Ascending aorta (tissue), 2 donors: ENCODE measurements at regions not wholly inside any gene's neighbourhood (a gene's known extent, or its start where the extent isn't known, plus 50 kb on each side); places are given as distances from the start of the nearest gene placed in this dataset.

Source experiments
- DNase-seq, 2 donors: peaks; one replicate each; pipeline ENCODE4 v3.0.0-alpha.2; 2019; ENCODE audit warnings: low spot score in 2 of 2
- H3K27ac ChIP-seq, 2 donors: fragments of 200-600 bp; sonication (generic); one replicate each; pipeline ENCODE4 v1.5.1; 2016 to 2017; ENCODE audit warnings: mild to moderate bottlenecking in 1 of 2
- H3K27me3 ChIP-seq: fragments of 200-600 bp; sonication (generic); one replicate; pipeline ENCODE4 v1.5.1; 2017
- H3K36me3 ChIP-seq, 2 donors: fragments of 200-600 bp; sonication (generic); one replicate each; pipeline ENCODE4 v1.5.1; 2016
- H3K4me1 ChIP-seq, 2 donors: fragments of 200-600 bp; sonication (generic); one replicate each; pipeline ENCODE4 v1.5.1; 2016 to 2017; ENCODE audit warnings: mild to moderate bottlenecking in 1 of 2
- H3K4me3 ChIP-seq, 2 donors: fragments of 200-600 bp; sonication (generic); one replicate each; pipeline ENCODE4 v1.5.1; 2016 to 2017; ENCODE audit warnings: mild to moderate bottlenecking in 1 of 2
- H3K9me3 ChIP-seq, 2 donors: fragments of 200-600 bp; sonication (generic); one replicate each; pipeline ENCODE4 v1.5.1; 2016
- intact Hi-C: fragments of 100-400 bp; cut with DNase I; formaldehyde crosslinking; loops from one replicate; pipeline ENCODE4 v1.15.1; 2023
- TF ChIP-seq, protein P1 (sequence below), 3 experiments: fragments of 200-600 bp in 2 of 3; fragments of 450-650 bp in 1 of 3; sonication (generic) in 2 of 3; IDR thresholded peaks; one replicate each; pipeline ENCODE4 v1.5.1; 2016 to 2019; ENCODE audit warnings: antibody characterized with exemption in 3 of 3, mild to moderate bottlenecking in 1 of 3, moderate library complexity in 1 of 3

DNA sequence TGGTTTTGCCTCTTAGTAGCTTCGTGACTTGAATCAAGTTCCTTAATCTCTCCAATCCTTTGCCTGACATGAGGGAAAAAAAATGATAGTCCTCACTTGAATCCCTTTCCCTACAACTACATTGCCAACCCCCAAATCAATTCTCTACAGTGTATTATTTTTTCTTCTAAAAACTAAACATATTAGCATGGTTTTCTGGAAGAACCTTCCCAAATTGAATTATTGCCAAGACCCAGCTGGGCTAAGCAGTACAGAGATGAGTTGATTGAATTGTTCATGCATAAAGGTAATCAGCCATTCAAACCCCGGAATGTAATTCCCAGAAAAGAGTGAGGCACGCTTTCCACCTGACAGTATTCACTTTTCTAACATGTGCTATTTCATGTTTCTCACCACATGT lies 155.6 kb upstream of the AGR3 start:
- Histone ChIP-seq H3K27ac (no peak overlapping the region), H3K9me3 (no peaks in the 10 kb centered on the region), H3K27me3 (no peaks in the 10 kb centered on the region), H3K4me3 (no peak overlapping the region), H3K36me3 (no peaks in the 10 kb centered on the region), H3K4me1 (peaks cover 0 to 7% of the 10 kb centered on the region in 2 donors)
- DNase-seq, result no peak
- intact Hi-C loops, result no loop called here
- TF ChIP-seq, protein P1, sequence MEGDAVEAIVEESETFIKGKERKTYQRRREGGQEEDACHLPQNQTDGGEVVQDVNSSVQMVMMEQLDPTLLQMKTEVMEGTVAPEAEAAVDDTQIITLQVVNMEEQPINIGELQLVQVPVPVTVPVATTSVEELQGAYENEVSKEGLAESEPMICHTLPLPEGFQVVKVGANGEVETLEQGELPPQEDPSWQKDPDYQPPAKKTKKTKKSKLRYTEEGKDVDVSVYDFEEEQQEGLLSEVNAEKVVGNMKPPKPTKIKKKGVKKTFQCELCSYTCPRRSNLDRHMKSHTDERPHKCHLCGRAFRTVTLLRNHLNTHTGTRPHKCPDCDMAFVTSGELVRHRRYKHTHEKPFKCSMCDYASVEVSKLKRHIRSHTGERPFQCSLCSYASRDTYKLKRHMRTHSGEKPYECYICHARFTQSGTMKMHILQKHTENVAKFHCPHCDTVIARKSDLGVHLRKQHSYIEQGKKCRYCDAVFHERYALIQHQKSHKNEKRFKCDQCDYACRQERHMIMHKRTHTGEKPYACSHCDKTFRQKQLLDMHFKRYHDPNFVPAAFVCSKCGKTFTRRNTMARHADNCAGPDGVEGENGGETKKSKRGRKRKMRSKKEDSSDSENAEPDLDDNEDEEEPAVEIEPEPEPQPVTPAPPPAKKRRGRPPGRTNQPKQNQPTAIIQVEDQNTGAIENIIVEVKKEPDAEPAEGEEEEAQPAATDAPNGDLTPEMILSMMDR (IDR thresholded peaks at IDR 0.05), result no peak

DNA sequence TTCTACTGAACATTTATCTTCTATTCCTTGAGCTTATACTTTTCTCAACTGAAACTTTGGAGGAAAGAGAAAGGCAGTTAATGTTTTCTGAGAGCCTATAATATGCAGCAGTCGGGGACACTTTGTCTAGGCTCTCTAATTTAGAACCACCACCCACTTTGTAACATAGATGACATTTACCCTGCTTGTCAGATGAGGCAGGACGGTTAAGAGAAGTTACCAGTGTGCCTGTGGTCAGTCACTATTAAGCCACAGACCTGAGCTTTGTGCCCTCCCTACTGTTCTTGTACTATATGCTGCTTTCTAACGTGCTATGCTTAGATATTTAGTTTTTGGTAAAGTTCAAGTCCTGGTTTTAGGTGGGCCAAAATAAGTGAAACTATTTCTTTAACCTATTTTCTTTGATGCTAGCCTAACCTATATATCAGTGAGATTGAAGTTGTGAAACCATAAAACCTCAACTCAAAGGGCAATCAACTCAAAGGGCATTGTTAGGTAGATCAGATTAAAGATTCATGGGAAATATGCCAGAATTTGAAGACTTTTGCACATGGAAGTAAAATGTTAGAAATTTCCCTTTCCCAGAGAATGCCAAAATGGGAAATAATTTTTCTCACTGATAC lies 156.5 kb upstream of the AGR3 start:
- Histone ChIP-seq H3K4me1 (peaks cover 0 to 7% of the 10 kb centered on the region in 2 donors), H3K4me3 (no peak overlapping the region), H3K36me3 (no peaks in the 10 kb centered on the region), H3K27ac (no peak overlapping the region), H3K27me3 (no peaks in the 10 kb centered on the region), H3K9me3 (no peaks in the 10 kb centered on the region)
- no peak for DNase-seq
- intact Hi-C loops, result no loop called here
- TF ChIP-seq, protein P1 (IDR thresholded peaks at IDR 0.05), result no peak

DNA sequence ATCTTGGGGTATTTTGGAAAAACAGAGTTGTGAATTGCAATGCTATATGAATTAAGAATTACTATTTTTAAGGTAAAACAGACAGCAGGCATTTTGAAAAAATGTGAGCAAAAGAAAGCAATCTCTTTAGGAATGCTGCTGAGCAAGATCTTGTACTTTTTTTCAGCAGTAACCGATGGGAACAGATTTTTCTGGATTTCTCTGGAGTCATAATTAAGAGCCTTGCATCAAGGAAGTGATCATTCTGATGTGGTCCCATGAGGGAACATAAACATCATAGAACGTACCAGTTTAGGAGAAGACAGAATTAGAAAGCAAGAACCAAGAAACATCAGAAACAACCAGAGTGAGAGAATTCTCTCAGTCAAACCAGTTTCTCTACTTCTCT lies 157.0 kb upstream of the AGR3 start:
- TF ChIP-seq, protein P1 (IDR thresholded peaks at IDR 0.05), result no peak
- Histone ChIP-seq H3K4me1 (peaks cover 0 to 7% of the 10 kb centered on the region in 2 donors), H3K4me3 (no peak overlapping the region), H3K27ac (no peak overlapping the region), H3K27me3 (no peaks in the 10 kb centered on the region), H3K36me3 (no peaks in the 10 kb centered on the region), H3K9me3 (no peaks in the 10 kb centered on the region)
- intact Hi-C loops, result no loop called here
- no peak for DNase-seq

DNA sequence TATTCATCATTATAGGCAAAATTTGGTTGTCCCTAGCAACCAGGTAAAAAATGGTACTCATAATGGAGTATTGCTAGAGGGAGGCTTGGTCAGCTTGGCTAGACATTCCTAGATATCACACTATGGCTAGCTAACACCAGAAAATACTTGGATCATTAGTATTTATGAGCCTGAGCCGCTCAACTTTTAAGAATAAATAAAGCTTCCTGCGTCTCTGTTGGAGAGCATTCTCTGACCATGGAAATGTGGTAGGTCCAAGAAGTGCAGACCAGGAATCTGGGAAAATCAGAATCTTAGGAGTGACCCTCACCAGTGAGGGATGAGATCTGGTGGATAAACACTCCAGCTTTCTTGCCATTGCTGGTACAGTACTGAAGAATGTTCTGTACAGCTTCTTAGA lies 157.6 kb upstream of the AGR3 start:
- no peaks in the 10 kb centered on the region for H3K9me3 ChIP-seq
- intact Hi-C loops, result no loop called here
- peaks cover 0 to 7% of the 10 kb centered on the region in 2 donors for H3K4me1 ChIP-seq
- DNase-seq, result no peak
- H3K4me3 ChIP-seq, result no peak overlapping the region
- no peak overlapping the region for H3K27ac ChIP-seq
- no peaks in the 10 kb centered on the region for H3K27me3 ChIP-seq
- no peaks in the 10 kb centered on the region for H3K36me3 ChIP-seq
- TF ChIP-seq, protein P1 (IDR thresholded peaks at IDR 0.05), result no peak

DNA sequence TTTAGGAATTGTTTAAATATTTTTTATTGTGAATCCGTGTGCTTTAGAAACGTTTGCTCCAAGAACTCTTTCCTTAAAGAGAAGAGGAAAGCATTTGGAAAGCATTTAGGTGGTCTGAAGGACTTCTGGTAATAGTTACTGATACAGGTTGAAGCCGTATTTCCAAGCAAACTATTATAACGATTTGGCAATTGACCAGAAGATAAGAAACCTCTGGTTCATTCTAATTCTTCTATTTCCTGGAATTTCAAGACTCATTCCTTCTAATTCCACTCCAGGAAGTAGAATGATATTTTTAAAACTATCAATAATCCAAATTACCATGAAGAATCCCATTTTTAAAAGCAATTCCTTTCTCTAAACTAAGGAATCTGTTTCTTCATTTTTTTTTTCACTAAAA lies 158.9 kb upstream of the AGR3 start:
- H3K9me3 ChIP-seq, result no peaks in the 10 kb centered on the region
- peaks cover 0 to 7% of the 10 kb centered on the region in 2 donors for H3K4me1 ChIP-seq
- no peak for DNase-seq
- TF ChIP-seq, protein P1 (IDR thresholded peaks at IDR 0.05), result no peak
- no peak overlapping the region for H3K27ac ChIP-seq
- H3K36me3 ChIP-seq, result no peaks in the 10 kb centered on the region
- intact Hi-C loops, result no loop called here
- no peak overlapping the region for H3K4me3 ChIP-seq
- no peaks in the 10 kb centered on the region for H3K27me3 ChIP-seq

DNA sequence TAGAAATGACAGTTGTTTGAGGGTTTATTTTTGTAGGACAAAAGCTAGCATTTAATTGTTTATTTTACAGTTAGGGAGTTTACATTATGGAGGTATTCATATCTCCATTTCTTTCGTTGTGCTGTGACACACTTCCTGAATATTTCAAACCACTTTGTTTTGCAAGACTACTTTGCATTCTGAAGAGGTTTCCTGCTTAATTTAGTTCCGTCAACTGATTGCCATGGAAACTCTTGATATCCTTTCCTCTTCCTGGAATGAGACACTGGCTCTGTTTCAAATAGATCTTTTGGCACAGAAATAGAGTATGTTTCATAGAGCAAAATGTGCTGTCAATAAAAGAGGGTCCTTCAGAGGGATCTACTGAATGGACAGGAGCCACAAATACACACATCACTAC lies 159.5 kb upstream of the AGR3 start:
- intact Hi-C loops, result no loop called here
- Histone ChIP-seq H3K27ac (no peak overlapping the region), H3K4me1 (peaks cover 0 to 7% of the 10 kb centered on the region in 2 donors), H3K4me3 (no peak overlapping the region), H3K36me3 (no peaks in the 10 kb centered on the region), H3K27me3 (no peaks in the 10 kb centered on the region), H3K9me3 (no peaks in the 10 kb centered on the region)
- no peak for DNase-seq
- TF ChIP-seq, protein P1 (IDR thresholded peaks at IDR 0.05), result no peak
